ENCODE measurements at regions not wholly inside any gene's neighbourhood (a gene's known extent, or its start where the extent isn't known, plus 50 kb on each side); places are given as distances from the start of the nearest gene placed in this dataset.
"Not testable (repeated sequence)": the region's sequence is repeated elsewhere in the genome, so short reads cannot be mapped to it uniquely, and the experiment has no call there.

DNA sequence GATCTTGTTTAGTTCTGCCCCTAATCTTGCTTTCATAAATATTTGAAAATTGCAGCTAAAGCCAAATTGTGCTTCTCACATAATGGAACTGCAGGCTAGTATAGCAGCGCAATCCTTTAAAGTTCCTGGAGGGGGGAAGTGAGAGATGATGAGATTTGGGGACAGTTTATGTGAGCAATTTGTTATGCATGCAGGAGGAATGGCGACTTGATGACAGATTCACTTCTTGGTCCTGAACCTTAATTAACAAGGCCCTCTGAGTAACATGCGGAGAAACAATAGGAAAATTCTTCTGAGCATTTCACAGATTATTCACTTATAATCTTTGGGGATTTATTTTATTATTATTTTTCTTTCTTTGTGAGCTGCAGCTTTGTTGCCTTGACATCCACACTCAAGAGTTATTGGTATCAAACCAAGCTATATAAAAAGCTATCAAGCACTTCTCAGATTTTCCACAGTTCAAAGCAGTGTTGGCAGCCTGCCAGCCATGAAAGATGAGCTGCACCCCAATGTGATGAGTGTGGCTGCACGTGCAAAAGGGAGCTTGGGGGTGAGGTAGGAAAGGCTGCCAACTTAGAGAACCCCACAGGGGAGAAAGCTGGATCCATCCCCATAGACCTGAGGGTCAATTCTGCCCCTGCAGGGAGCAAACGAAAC, 1662.2 kb upstream of the FLRT2 start:
- Mint-ChIP-seq H3K36me3 (no peaks in the 10 kb centered on the region), H3K27me3 (no peaks in the 10 kb centered on the region), H3K4me3 (no peak overlapping the region), H3K9me3 (peaks cover 0 to 1% of the 10 kb centered on the region in 2 donors), H3K4me1 (no peaks in the 10 kb centered on the region), H3K27ac (no peak overlapping the region)
- no peak for ATAC-seq (replicated peaks)
- no peak for DNase-seq

DNA sequence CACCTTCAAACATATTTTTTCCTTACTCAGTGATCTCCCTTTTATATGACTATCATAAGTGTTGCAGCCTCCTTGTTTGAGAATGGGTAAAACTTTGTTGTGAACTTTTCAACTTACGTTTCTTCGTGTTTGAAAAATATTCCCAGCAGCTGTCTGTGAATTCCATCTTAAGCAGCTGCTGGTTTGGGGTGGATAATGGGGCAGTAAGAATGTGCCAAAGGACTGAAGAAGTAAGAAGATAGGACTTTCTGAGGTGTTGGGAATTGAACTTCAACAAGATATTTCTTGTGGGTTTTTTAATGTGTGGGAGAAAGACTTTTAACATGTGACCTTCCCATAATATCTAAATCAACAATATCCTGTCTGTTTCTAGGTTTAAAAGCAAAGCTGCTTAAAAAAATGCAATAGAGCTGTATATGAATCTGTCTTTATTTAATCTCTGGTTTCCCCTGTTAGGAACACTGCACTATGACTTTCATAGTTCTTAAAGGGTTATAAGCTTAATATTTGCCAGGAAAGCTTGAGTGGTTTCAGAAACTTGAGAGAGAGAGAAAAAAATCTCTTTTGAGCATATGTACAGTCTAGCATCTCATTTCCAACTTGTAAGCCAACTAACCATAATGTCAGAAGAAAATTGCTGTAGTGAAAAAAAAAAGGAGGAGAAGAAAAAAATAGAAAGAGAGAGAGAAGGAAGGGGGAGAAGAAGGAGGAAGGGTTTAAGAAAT, 1659.2 kb upstream of the FLRT2 start:
- DNase-seq = no peak
- Mint-ChIP-seq H3K4me1 (no peaks in the 10 kb centered on the region), H3K36me3 (no peaks in the 10 kb centered on the region), H3K27ac (no peak overlapping the region), H3K27me3 (no peaks in the 10 kb centered on the region), H3K4me3 (no peak overlapping the region), H3K9me3 (peaks cover 0 to 1% of the 10 kb centered on the region in 2 donors)
- no peak for ATAC-seq (replicated peaks)

DNA sequence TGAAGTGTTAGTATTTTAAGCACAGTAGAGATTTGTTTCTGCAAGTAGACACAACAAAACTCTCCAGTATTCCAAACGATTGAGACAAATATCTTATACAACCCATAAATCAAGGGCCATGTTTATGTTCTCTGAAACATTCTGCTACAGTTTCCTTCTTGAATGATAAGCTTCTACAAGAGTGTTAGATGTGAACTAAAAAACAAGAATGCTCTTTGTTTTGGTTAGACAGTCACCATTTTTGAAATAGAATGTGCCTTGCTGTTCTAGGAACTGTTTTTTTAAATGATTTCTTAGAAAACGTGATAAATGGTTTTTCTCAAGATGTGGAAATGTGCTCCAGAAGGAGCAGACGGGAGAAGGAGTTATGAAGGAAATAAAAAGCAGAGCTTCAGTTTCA, 1656.3 kb upstream of the FLRT2 start:
- Mint-ChIP-seq H3K9me3 (peaks cover 0 to 3% of the 10 kb centered on the region in 2 donors), H3K27me3 (no peaks in the 10 kb centered on the region), H3K4me1 (no peaks in the 10 kb centered on the region), H3K36me3 (no peaks in the 10 kb centered on the region), H3K4me3 (no peak overlapping the region), H3K27ac (no peak overlapping the region)
- DNase-seq = no peak
- ATAC-seq (replicated peaks) = no peak

DNA sequence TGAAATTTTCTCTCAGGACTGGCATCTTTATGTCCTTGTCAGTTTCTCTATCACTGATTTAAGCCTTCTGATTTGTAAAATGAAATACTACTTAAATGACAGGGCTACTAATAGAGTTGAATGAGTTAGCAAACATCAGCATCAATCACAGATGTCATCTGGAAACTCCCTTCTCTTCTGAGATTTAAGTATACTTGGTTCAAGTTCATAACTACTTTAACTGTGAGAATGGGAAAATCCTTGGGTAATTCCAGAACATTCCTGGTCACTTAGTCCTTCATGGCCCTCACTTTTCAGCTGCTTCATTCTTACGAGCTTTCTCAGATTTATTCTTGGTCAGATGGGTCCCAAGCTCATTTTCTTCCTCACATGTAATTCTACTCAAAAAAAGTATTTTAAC, 1655.3 kb upstream of the FLRT2 start:
- H3K4me3 Mint-ChIP-seq = no peak overlapping the region
- no peak for DNase-seq

DNA sequence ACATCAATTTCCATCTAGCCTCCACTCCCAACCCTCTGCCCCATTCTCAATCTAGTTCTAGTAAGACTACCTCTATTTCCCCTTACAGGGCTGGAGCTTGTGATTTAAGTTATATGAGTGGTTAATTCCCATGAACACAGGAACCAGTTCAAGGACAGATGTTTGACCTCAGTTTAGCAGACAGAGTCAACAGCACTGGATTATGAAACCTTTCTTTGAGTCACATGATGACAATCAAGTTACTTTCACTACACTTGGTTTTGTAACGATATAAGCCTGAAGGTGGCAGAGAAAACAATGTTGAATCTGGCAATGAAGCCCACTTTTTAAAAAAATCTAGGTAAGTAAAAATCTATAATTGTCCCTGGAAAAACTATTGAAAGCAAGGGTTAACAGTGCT, 1646.2 kb upstream of the FLRT2 start:
- ATAC-seq (replicated peaks) (no peak), DNase-seq (no peak)
- Mint-ChIP-seq H3K4me1 (no peaks in the 10 kb centered on the region), H3K9me3 (peaks cover 2 to 11% of the 10 kb centered on the region in 2 donors), H3K27me3 (no peaks in the 10 kb centered on the region), H3K4me3 (no peak overlapping the region), H3K36me3 (no peaks in the 10 kb centered on the region), H3K27ac (no peak overlapping the region)

More for the DNA sequence above, 1655.3 kb upstream of the FLRT2 start:
- Mint-ChIP-seq H3K9me3 (peaks cover 0 to 3% of the 10 kb centered on the region in 2 donors), H3K27ac (no peak overlapping the region), H3K36me3 (no peaks in the 10 kb centered on the region), H3K27me3 (no peaks in the 10 kb centered on the region), H3K4me1 (no peaks in the 10 kb centered on the region)
- ATAC-seq (replicated peaks) = no peak

DNA sequence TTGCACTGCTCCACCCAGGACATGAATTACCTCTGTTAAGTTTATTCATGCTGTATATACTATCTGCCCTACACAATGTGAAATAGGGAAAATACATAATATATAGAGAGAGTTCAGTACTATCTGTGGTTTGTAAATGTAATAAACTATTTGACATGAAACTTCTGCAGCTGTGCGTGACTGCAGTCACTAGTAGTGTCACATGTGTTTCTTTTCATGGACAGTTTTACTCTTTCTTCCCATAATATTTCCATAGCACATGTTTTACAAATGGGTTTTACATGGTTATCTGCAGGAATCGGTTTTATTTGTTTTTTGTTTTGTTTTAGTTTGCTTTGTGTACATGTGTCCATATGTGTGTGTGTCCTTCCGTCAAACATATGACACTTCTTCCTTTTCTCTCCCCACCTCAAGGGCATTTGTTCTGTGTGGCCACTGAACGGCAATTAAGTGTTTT, 1644.1 kb upstream of the FLRT2 start:
- Mint-ChIP-seq H3K27me3 (no peaks in the 10 kb centered on the region), H3K4me3 (no peak overlapping the region), H3K36me3 (no peaks in the 10 kb centered on the region), H3K27ac (no peak overlapping the region), H3K4me1 (no peaks in the 10 kb centered on the region), H3K9me3 (peaks cover 4 to 9% of the 10 kb centered on the region in 2 donors)
- no peak for DNase-seq
- no peak for ATAC-seq (replicated peaks)

DNA sequence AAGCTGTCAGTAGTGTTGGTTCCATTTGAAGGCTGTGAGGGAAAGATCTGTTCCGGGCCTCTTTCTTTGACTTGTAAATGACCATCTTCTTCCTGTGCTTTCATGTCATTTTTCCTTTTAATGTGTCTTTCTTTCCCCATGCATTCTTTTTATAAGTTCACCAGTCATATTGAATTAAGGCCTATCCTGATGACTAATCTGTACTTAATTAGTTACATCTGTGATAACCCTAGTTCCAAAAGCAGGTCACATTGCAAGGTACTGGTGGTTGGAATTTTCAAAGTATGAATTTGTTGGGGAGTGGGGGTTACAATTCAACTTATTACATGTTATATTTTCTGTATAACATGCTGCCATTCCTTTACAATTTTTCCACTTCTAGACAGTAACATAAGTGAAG, 1642.1 kb upstream of the FLRT2 start:
- Mint-ChIP-seq H3K27me3 (no peaks in the 10 kb centered on the region), H3K36me3 (no peaks in the 10 kb centered on the region), H3K4me3 (no peak overlapping the region), H3K27ac (no peak overlapping the region), H3K4me1 (no peaks in the 10 kb centered on the region), H3K9me3 (peaks cover 4 to 8% of the 10 kb centered on the region in 2 donors)
- DNase-seq (no peak), ATAC-seq (replicated peaks) (no peak)

DNA sequence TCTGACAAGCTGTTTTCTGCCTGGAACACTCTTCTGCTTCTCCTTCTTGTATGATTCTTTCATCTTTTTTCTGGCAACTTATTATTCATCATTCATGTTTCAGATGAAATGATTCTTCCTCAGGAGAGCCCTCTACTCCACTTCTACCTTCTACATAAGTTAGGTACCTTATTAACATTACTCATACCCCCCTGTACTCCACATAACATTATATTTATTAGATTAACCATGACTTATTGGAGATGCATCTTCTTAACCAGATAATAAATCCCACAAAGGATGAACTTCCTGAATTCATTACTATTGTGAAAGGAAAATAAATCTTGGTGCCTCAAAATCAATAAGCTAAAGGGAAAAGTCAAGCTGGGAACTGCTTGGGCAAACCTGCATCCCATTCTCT, 1636.5 kb upstream of the FLRT2 start:
- DNase-seq (no peak), ATAC-seq (replicated peaks) (no peak)
- no peaks in the 10 kb centered on the region for H3K36me3 Mint-ChIP-seq
- no peaks in the 10 kb centered on the region for H3K27me3 Mint-ChIP-seq
- H3K4me3 Mint-ChIP-seq = no peak overlapping the region
- peaks cover 4 to 6% of the 10 kb centered on the region in 2 donors for H3K9me3 Mint-ChIP-seq
- no peaks in the 10 kb centered on the region for H3K4me1 Mint-ChIP-seq
- no peak overlapping the region for H3K27ac Mint-ChIP-seq

DNA sequence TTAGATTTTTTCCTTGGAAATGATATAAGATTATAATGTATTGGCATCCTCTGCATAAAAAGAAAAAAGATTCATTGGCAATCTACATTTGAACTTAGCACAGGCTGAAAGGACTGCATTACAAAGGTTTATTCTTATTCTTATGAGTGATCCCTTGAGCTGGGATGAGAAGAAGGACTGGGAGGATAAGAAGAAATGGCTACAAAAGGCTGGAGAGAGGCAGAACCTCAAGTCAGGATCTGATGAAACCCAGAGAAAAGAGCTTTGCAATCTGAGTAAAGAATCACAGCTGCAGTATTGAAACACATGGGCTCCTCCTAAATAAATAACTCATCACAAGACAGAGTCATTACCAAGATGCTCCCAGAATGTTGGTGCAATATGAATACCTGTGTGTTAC, 1635.4 kb upstream of the FLRT2 start:
- peaks cover 0 to 3% of the 10 kb centered on the region in 2 donors for H3K9me3 Mint-ChIP-seq
- H3K4me1 Mint-ChIP-seq = no peaks in the 10 kb centered on the region
- DNase-seq (no peak), ATAC-seq (replicated peaks) (no peak)
- no peaks in the 10 kb centered on the region for H3K27me3 Mint-ChIP-seq
- no peaks in the 10 kb centered on the region for H3K36me3 Mint-ChIP-seq
- H3K27ac Mint-ChIP-seq = no peak overlapping the region
- no peak overlapping the region for H3K4me3 Mint-ChIP-seq

DNA sequence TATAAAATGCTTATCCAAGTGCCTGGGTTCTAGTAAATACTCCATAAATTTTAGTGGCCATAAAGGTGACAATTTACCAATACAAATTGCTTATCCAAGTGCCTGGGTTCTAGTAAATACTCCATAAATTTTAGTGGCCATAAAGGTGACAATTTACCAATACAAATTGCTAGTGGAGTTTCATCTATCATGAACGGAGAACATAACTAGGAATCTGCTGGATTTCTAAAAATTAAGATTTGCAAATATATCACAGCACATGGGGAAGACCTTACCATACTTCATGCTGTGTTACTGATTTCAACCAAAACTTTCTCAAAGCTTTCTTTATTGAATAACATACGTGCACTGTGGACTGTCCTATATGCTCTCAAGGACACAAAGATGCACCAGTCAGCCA, 1631.4 kb upstream of the FLRT2 start:
- ATAC-seq (replicated peaks); H3K36me3 Mint-ChIP-seq; H3K9me3 Mint-ChIP-seq; H3K4me3 Mint-ChIP-seq; H3K27ac Mint-ChIP-seq; H3K27me3 Mint-ChIP-seq; H3K4me1 Mint-ChIP-seq; DNase-seq: not testable (repeated sequence)

DNA sequence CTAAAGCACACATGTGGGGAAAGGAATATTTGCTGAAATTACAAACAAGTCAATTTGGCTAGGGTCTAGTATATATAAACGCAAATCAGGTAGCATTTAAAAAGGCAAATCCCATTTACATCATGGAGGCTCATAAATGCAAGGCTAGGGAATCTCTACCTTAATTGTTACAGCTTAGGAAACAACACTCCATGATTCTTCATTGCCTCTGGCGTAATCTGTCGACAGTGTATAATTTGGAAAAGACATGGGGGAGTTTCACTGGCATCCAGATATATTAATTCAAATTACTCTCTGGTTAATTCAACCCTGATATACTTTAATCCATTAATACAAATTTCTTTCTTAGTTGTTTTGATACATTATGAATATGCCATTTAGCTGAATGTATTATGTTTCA, 1630.2 kb upstream of the FLRT2 start:
- no peak for ATAC-seq (replicated peaks)
- no peaks in the 10 kb centered on the region for H3K36me3 Mint-ChIP-seq
- no peak overlapping the region for H3K27ac Mint-ChIP-seq
- DNase-seq = no peak
- H3K4me3 Mint-ChIP-seq = no peak overlapping the region
- H3K4me1 Mint-ChIP-seq = no peaks in the 10 kb centered on the region
- H3K9me3 Mint-ChIP-seq = peaks cover 0 to 2% of the 10 kb centered on the region in 2 donors
- H3K27me3 Mint-ChIP-seq = no peaks in the 10 kb centered on the region

DNA sequence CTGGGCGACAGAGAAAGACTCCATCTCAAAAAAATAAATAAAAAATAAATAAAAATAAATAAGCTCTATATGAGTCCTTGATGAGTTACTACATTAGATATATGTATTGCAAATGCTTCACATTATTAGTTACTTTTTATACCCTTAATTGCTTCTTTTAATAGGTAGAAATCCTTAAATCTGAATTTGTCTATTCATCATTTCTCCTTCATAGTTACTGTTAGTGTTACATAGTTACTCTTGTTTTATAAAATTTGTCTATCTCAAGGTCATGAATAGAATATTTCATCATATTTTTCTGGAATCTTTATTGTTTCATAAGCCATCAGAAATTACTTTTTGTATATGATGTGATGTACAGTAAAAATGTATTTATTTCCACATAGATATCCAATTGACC, 1624.8 kb upstream of the FLRT2 start:
- H3K36me3 Mint-ChIP-seq = no peaks in the 10 kb centered on the region
- H3K27me3 Mint-ChIP-seq = no peaks in the 10 kb centered on the region
- ATAC-seq (replicated peaks) = no peak
- no peaks in the 10 kb centered on the region for H3K4me1 Mint-ChIP-seq
- no peak overlapping the region for H3K4me3 Mint-ChIP-seq
- H3K9me3 Mint-ChIP-seq = peaks cover 0 to 5% of the 10 kb centered on the region in 2 donors
- no peak for DNase-seq
- H3K27ac Mint-ChIP-seq = no peak overlapping the region

DNA sequence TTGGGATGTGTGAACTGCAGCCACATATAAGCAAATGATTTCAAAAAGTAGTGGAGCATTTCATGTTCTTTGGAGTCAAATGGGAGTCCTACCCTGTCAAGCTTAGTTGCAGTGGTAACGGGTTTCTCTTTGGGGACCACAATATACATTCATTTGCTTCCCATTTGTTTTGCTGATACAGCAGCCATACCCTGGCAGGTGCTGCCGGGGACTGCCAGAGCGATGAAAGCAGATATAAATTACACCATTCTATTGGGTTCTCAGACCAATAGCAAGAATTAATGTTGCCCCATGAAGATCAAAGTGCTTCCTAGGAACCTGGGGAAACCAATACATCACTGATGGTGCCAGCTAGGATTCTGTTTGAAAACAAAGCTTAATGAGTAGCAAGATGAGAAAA, 1621.5 kb upstream of the FLRT2 start:
- Mint-ChIP-seq H3K27ac (no peak overlapping the region), H3K4me3 (no peak overlapping the region), H3K4me1 (no peaks in the 10 kb centered on the region), H3K9me3 (peaks cover 0 to 6% of the 10 kb centered on the region in 2 donors), H3K36me3 (no peaks in the 10 kb centered on the region), H3K27me3 (no peaks in the 10 kb centered on the region)
- DNase-seq (no peak), ATAC-seq (replicated peaks) (no peak)

DNA sequence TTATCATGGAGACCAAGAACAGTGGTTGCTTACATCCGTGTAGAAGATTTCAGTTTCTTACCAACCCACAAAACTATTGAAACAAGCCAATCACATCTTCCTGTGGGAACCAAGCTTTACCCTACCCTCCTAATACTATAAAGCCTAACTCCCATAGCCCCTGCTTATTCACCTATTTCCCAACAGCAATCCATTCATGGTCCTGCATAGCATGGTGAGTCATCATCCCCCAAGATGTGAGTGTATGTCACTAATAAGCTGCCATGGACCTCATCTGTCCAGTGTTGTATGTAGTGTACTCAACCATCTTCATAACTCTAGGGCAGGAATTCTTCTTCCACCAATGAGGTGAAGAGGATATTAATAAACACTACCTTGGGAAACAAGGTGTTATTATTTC, 1620.4 kb upstream of the FLRT2 start:
- Mint-ChIP-seq H3K27me3 (no peaks in the 10 kb centered on the region), H3K4me1 (no peaks in the 10 kb centered on the region), H3K9me3 (peaks cover 0 to 6% of the 10 kb centered on the region in 2 donors), H3K36me3 (no peaks in the 10 kb centered on the region), H3K27ac (no peak overlapping the region), H3K4me3 (no peak overlapping the region)
- no peak for ATAC-seq (replicated peaks)
- no peak for DNase-seq

DNA sequence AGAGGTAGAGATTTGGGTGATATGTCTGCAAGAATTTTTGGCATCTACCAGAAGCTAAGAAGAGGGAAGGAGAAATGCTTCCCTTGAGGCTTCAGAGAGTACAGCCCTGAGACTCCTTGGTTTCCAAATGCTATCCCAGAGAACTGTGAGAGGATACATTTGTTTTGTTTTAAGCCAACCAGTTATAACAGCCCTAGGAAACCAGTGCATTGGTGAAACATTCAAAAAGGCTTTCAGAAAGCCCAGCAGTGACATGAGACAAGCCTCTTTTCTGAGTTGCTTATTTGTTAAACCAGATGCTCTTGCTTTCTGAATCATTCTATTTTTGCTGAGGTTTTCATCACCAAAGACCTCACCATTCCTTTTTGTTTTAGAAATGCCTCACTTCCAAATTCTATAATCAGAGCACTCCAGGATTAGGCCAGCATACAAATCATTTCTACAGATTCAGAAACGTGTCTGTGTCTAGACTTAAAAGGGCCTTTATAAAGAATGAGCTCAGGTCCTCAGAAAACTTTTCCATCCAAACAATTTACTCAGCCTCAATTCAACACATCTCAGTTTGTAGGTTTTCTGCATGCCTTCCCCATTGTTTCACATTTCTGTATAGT, 1617.8 kb upstream of the FLRT2 start:
- no peaks in the 10 kb centered on the region for H3K4me1 Mint-ChIP-seq
- no peaks in the 10 kb centered on the region for H3K36me3 Mint-ChIP-seq
- H3K27me3 Mint-ChIP-seq = no peaks in the 10 kb centered on the region
- DNase-seq (no peak), ATAC-seq (replicated peaks) (no peak)
- H3K9me3 Mint-ChIP-seq = peaks cover 4 to 10% of the 10 kb centered on the region in 2 donors
- H3K27ac Mint-ChIP-seq = no peak overlapping the region
- no peak overlapping the region for H3K4me3 Mint-ChIP-seq

Data from stimulated activated naive B cell treated with anti-CD40 and anti-IgM and Interleukin-4, amounts not matched to agents 10 μg/mL and 1 μg/mL and 100 μg/mL, for 72 hours (primary cell).